ENCODE measurements at regions not wholly inside any gene's neighbourhood (a gene's known extent, or its start where the extent isn't known, plus 50 kb on each side); places are given as distances from the start of the nearest gene placed in this dataset.

DNA sequence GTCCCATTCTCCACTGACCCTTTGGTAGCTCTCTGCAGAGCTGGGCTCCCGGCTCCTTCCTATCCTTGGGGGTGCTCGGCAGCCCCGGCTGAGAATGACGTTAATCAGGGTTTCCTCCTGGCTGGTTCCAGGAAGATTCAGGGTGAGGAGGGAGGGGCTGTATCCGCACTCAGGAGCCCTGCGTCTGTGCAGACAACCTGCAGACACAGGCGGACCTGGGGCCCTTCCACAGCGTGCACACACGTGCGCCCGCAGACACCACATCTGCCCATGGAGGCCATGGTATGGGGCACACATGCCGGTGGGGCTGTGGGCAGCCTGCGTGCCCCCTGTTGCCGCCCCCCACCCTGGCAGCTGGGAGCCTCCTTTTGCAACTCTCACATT, 66.6 kb upstream of the RNU6ATAC start:
- H3K27me3 ChIP-seq: no peaks in the 10 kb centered on the region
- no peaks in the 10 kb centered on the region for H3K9me3 ChIP-seq
- no peaks in the 10 kb centered on the region for H3K36me3 ChIP-seq
- intact Hi-C loops (cut with DNase I): no loop called here
- TF ChIP-seq CTCF (IDR thresholded peaks at IDR 0.05) (no peak), POLR2AphosphoS5 (IDR thresholded peaks at IDR 0.05; ENCODE audit: insufficient read depth in 1 of 2, low read depth in 1 of 2) (no peak), POLR2A (IDR thresholded peaks at IDR 0.05) (no peak)
- peaks cover 46% of the 10 kb centered on the region for H3K4me1 ChIP-seq
- no peak for DNase-seq (ENCODE audit: extremely low spot score in 2 of 2)
- no peak overlapping the region for H3K4me3 ChIP-seq
- peak overlapping the region; percentile 73 for H3K27ac ChIP-seq

- TF ChIP-seq POLR2AphosphoS5 (IDR thresholded peaks at IDR 0.05; ENCODE audit: insufficient read depth in 1 of 2, low read depth in 1 of 2): peak; percentile 59 to 86
- no peak for TF ChIP-seq POLR2A (IDR thresholded peaks at IDR 0.05)
- DNase-seq (ENCODE audit: extremely low spot score in 2 of 2): no peak
- Histone ChIP-seq H3K9me3 (no peaks in the 10 kb centered on the region), H3K27me3 (no peaks in the 10 kb centered on the region), H3K4me1 (peaks cover 50% of the 10 kb centered on the region), H3K27ac (peak overlapping the region; percentile 73), H3K36me3 (no peaks in the 10 kb centered on the region), H3K4me3 (no peak overlapping the region)
- intact Hi-C loops (cut with DNase I): no loop called here
These were observed 67.0 kb upstream of the RNU6ATAC start for GRCh38 chr9:134231330-134231745.

DNA sequence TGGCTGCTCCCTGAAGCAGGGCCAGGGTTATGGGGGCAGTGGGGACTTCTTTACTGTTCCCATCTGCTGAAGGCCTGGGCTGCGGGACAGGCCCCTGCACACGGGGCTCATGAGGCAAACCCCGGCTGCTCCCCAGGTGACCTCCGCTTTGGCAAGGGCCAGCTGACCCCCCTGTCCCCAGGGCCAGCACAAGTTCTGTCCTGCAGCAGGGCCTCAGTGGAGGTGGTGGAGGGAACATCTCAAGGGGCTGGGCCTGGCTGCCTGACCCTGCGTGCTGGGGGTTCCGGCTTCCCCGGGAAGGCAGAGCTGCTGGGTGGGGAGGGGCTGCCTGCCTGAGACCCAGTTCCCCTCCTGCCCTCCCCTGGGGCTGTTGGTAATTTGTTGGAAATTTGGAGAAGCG, 67.4 kb upstream of the RNU6ATAC start:
- no peaks in the 10 kb centered on the region for H3K27me3 ChIP-seq
- no peak for TF ChIP-seq CTCF (IDR thresholded peaks at IDR 0.05)
- no peak for TF ChIP-seq POLR2A (IDR thresholded peaks at IDR 0.05)
- no peak for TF ChIP-seq POLR2AphosphoS5 (IDR thresholded peaks at IDR 0.05; ENCODE audit: insufficient read depth in 1 of 2, low read depth in 1 of 2)
- H3K4me1 ChIP-seq: peaks cover 52% of the 10 kb centered on the region
- intact Hi-C loops (cut with DNase I): no loop called here
- H3K27ac ChIP-seq: peak overlapping the region; percentile 73
- H3K36me3 ChIP-seq: no peaks in the 10 kb centered on the region
- H3K4me3 ChIP-seq: no peak overlapping the region
- DNase-seq (ENCODE audit: extremely low spot score in 2 of 2): no peak
- H3K9me3 ChIP-seq: no peaks in the 10 kb centered on the region

GRCh38 chr9:134233022-134233421, 68.7 kb upstream of the RNU6ATAC start:
- Histone ChIP-seq H3K27me3 (no peaks in the 10 kb centered on the region), H3K9me3 (no peaks in the 10 kb centered on the region), H3K36me3 (no peaks in the 10 kb centered on the region), H3K4me3 (no peak overlapping the region), H3K27ac (peak overlapping the region; percentile 53), H3K4me1 (peaks cover 52% of the 10 kb centered on the region)
- no peak for DNase-seq (ENCODE audit: extremely low spot score in 2 of 2)
- TF ChIP-seq POLR2A (IDR thresholded peaks at IDR 0.05) (no peak), POLR2AphosphoS5 (IDR thresholded peaks at IDR 0.05; ENCODE audit: insufficient read depth in 1 of 2, low read depth in 1 of 2) (no peak), CTCF (IDR thresholded peaks at IDR 0.05) (no peak)
- intact Hi-C loops (cut with DNase I): no loop called here

GRCh38 chr9:134234001-134234660, 69.8 kb upstream of the RNU6ATAC start:
- no peaks in the 10 kb centered on the region for H3K9me3 ChIP-seq
- TF ChIP-seq POLR2AphosphoS5 (IDR thresholded peaks at IDR 0.05; ENCODE audit: insufficient read depth in 1 of 2, low read depth in 1 of 2) (no peak), POLR2A (IDR thresholded peaks at IDR 0.05) (no peak), CTCF (IDR thresholded peaks at IDR 0.05) (no peak)
- peaks cover 52% of the 10 kb centered on the region for H3K4me1 ChIP-seq
- DNase-seq (ENCODE audit: extremely low spot score in 2 of 2): no peak
- no peak overlapping the region for H3K27ac ChIP-seq
- H3K27me3 ChIP-seq: no peaks in the 10 kb centered on the region
- intact Hi-C loops (cut with DNase I): no loop called here
- H3K4me3 ChIP-seq: no peak overlapping the region
- no peaks in the 10 kb centered on the region for H3K36me3 ChIP-seq

All from vagina (tissue), 2 donors.